ENCODE measurements at regions not wholly inside any gene's neighbourhood (a gene's known extent, or its start where the extent isn't known, plus 50 kb on each side); places are given as distances from the start of the nearest gene placed in this dataset.

GRCh38 chr9:28318515-28318914, 745.2 kb upstream of the C9orf72 start:
- Histone ChIP-seq H2BK120ac (ENCODE audit: low read depth, low read length, poor library complexity, severe bottlenecking) (no peak overlapping the region), H2AFZ (ENCODE audit: low read length) (no peak overlapping the region)

More at GRCh38 chr9:28318515-28318914, 745.2 kb upstream of the C9orf72 start:
- Histone ChIP-seq H3K9me3 (ENCODE audit: control insufficient read depth, low read depth, low read length) (no peaks in the 10 kb centered on the region), H3K18ac (ENCODE audit: insufficient read length, low read depth, low read length) (no peak overlapping the region), H3K27me3 (ENCODE audit: insufficient read depth, low read length) (no peaks in the 10 kb centered on the region), H3K14ac (ENCODE audit: insufficient read depth, low read length) (no peak overlapping the region), H3K4ac (ENCODE audit: low read depth, low read length) (no peak overlapping the region), H3K4me2 (ENCODE audit: insufficient read depth, insufficient read length, low read length) (no peak overlapping the region), H3K79me1 (ENCODE audit: insufficient read depth, low read depth, low read length, poor library complexity, severe bottlenecking) (no peaks in the 10 kb centered on the region), H2BK5ac (ENCODE audit: insufficient read length, low read length) (no peak overlapping the region), H4K5ac (ENCODE audit: insufficient read length, low read depth, low read length) (no peak overlapping the region), H4K20me1 (ENCODE audit: control insufficient read depth, insufficient read depth, insufficient read length) (no peaks in the 10 kb centered on the region), H2AK5ac (ENCODE audit: insufficient read length, low read length) (no peak overlapping the region), H3T11ph (ENCODE audit: low read length) (no peak overlapping the region), H3K23me2 (ENCODE audit: insufficient read length, low read depth, low read length, poor library complexity, severe bottlenecking) (no peaks in the 10 kb centered on the region), H3K79me2 (ENCODE audit: insufficient read depth, low read length) (no peaks in the 10 kb centered on the region), H3K4me1 (ENCODE audit: insufficient read depth, low read length) (no peaks in the 10 kb centered on the region), H2BK15ac (ENCODE audit: low read depth, low read length) (no peak overlapping the region), H3K56ac (ENCODE audit: insufficient read length, low read depth, low read length) (no peak overlapping the region), H3K27ac (ENCODE audit: insufficient read length, low read depth, low read length) (no peak overlapping the region), H2BK20ac (ENCODE audit: low read depth, low read length, poor library complexity, severe bottlenecking) (no peak overlapping the region), H2BK12ac (ENCODE audit: insufficient read length, low read depth, low read length) (no peak overlapping the region), H4K91ac (ENCODE audit: insufficient read length, low read depth, low read length) (no peak overlapping the region), H4K8ac (replicated peaks; ENCODE audit: insufficient read length, low read depth, low read length) (no peak overlapping the region), H3K23ac (ENCODE audit: insufficient read length, low read depth, low read length) (no peak overlapping the region), H3K9ac (ENCODE audit: extremely low read depth, insufficient read length, low read length) (no peak overlapping the region)
- TF ChIP-seq CTCF (conservative IDR thresholded peaks at IDR 0.05): no peak
- no peaks in the 10 kb centered on the region for H3K27me3 Mint-ChIP-seq (ENCODE audit: low read depth)
- no peak for DNase-seq
- H3K36me3 Mint-ChIP-seq (ENCODE audit: insufficient read depth in 1 of 3, low read depth in 3 of 3): no peaks in the 10 kb centered on the region
- no peak overlapping the region for H3K27ac Mint-ChIP-seq
- peaks cover 0 to 6% of the 10 kb centered on the region in 2 experiments; a peak in 2 of 4 replicates for H3K4me1 Mint-ChIP-seq
- H3K4me3 Mint-ChIP-seq: no peak overlapping the region
- H3K9me3 Mint-ChIP-seq: no peaks in the 10 kb centered on the region
- no CpG with 5 or more reads among the region's 1 CpG for WGBS (ENCODE audit: extremely low coverage, insufficient read length, low lambda C conversion rate)

Data from H9 (cell line).